ENCODE measurements at regions not wholly inside any gene's neighbourhood (a gene's known extent, or its start where the extent isn't known, plus 50 kb on each side); places are given as distances from the start of the nearest gene placed in this dataset.

DNA sequence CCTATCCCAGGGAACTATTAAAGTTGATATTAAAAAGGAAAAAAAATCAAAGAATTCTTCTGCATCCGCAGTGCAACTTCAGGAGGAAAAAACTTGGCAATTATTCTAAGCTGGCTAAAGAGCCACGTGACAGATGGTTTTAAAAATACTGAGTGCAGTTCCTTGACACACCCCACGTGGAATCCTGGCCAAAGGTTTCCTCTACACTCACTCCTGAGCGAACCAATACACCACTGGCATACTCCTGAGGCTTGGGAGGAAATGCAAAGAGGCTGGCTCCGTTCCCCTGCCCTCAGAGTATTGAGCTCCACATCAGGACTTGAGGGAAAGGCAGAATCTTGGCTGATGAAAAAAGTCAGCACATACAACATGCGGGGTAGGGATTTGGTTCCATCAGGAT is 133.8 kb upstream of the ATP6AP2 start:
- no peak for TF ChIP-seq CTCF (IDR thresholded peaks at IDR 0.05)
- no peak for DNase-seq (ENCODE audit: low spot score)
- no peak for ATAC-seq (ENCODE audit: low FRiP score)

DNA sequence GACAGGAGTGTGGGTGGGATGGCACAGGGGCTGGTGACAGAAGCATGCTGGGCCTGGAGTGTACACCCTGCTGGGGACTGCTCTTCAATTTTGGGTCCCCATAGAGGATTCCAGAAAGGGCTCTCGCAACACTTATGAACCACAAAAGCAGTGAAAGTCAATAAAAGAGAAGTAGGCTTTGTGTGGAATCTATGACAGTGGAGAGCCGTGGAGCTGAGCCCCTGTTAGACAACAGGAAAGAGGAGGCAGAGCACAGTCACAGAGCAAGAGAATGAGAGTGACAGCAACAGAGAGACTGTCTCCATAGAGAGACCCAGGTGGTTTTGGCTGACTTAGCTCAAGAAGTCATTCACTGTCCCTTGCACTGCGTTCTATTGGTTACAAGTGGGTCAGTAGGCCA is 135.1 kb upstream of the ATP6AP2 start:
- ATAC-seq (ENCODE audit: low FRiP score): no peak
- no peak for DNase-seq (ENCODE audit: low spot score)
- no peak for TF ChIP-seq CTCF (IDR thresholded peaks at IDR 0.05)

DNA sequence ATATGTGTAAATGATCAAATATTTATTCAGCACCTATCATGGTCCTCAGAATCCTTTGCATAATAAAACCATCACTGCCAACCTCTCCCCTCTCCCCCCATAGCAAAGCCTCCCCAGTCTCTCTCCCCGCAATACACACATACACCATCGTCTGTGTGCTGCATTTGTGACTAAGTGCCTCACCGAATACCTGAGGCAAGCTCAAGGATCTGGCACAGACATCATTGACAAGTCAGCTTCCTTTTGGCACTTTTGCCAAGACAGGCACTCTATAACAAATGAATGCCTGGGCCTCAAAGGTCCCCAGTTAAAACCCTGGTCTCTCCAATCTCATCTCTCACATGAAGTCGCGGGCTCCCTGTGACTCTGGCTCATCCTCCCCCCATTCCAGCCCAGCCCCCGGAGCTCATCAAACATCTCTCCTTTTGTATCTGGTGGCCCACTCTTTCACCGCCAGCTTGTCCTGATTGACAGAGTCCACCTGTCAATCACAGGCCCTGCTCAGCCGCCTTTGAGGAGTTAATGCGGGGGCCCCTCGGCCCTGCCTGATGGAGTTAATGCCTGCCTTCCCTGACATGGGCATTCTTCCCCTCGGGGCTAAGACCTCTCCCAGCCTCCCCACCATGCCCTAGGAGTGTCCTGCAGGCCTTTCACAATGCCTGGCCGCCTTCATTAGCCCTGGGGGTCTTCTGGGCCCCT is 135.8 kb upstream of the ATP6AP2 start:
- ATAC-seq (ENCODE audit: low FRiP score) (no peak), DNase-seq (ENCODE audit: low spot score) (no peak)
- TF ChIP-seq CTCF (IDR thresholded peaks at IDR 0.05): no peak

DNA sequence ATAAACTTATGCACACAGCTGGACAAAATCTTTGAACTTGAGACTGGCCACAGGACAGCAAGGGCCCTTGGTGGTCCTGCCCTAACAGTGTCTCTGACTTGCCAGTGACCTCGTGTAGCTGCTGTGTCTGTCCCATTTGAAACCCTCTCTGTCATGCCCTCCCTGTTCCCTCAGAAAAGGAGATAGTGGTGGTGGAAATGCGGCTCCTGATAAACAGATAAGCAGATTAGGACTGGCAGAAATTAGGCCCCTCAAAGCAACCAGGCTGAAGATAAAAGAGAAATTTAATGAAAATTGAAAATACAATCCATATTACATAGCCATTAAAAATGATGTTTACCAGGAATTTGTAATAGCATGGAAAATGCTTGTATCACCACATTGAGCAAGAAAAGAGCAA is 136.6 kb upstream of the ATP6AP2 start:
- no peak for ATAC-seq (ENCODE audit: low FRiP score)
- DNase-seq (ENCODE audit: low spot score): no peak
- no peak for TF ChIP-seq CTCF (IDR thresholded peaks at IDR 0.05)

DNA sequence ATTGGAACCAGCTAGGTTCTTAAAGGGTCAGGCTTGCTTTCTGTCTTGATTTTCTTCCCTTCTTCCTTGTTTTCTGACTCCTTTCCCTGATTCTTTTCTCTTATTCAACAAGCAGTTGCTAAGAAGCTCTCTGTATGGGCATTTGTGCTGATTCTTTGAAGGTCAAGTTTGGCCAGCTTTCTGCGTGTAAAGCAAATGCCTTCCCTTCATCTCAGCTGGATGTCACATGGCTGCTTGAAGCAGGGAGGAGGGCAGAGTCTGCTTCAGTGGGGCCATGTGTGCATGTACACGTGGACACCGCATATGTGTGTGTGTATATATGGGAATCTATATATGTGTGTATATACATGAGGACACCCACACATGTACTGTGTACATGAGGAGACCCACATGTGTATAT is 139.9 kb upstream of the ATP6AP2 start:
- DNase-seq (ENCODE audit: low spot score) (no peak), ATAC-seq (ENCODE audit: low FRiP score) (no peak)
- TF ChIP-seq CTCF (IDR thresholded peaks at IDR 0.05): no peak

DNA sequence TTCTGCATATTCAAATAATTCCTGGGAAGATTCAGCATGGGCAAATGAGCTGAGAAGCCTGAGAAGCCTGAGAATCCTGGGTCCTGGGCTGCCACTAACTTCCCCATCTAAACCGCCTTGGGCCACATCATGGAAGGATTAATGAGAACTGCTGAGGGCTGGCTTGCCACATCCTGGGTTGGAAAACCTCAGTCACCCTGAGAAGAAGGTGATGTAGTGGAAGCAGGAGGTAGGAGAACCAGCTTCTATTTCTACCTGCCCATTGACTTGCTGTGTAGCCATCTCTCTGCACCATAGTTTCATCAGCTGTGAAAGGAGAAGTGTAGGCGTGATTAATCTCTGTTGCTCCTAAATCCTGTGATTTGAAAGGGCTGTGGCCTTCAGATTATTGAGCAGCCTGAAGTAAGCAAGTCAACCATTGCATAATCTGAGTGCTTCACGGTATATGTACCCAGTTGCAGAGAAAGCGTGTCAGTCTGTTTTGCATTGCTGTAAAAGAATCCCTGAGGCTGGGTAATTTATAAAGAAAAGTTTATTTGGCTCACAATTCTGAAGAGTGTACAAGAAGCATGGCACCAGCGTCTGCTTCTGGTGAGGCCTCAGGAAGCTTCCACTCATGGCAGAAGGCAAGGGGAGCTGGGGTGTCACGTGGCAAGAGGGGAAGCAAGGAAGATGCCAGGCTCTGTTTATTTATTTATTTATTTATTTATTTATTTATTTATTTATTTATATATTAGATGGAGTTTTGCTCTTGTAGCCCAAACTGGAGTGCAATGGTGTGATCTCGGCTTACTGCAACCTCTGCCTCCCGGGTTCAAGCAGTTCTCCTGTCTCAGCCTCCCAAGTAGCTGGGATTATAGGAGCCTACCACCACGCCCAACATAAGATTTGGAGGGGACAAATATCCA is 140.9 kb upstream of the ATP6AP2 start:
- no peak for TF ChIP-seq CTCF (IDR thresholded peaks at IDR 0.05)
- no peak for ATAC-seq (ENCODE audit: low FRiP score)

More for the DNA sequence above, 140.9 kb upstream of the ATP6AP2 start:
- DNase-seq (ENCODE audit: low spot score): no peak
